Upper lobe of left lung (tissue), 6 donors: ENCODE measurements at regions not wholly inside any gene's neighbourhood (a gene's known extent, or its start where the extent isn't known, plus 50 kb on each side); places are given as distances from the start of the nearest gene placed in this dataset.
"Not testable (repeated sequence)": the region's sequence is repeated elsewhere in the genome, so short reads cannot be mapped to it uniquely, and the experiment has no call there.

ENCODE experiments used
- ATAC-seq, 2 donors: fragments of 200-7000 bp; cut with Tn5 transposase; one replicate each; pipeline ENCODE4 v1.9.1; 2022; ENCODE audit warnings: mild to moderate bottlenecking in 2 of 2, moderate library complexity in 2 of 2; ENCODE audit not compliant: low FRiP score in 2 of 2
- DNase-seq, 2 donors: peaks; one replicate each; pipeline ENCODE4 v3.0.0-alpha.2; 2019 to 2020
- H3K27ac ChIP-seq, 4 donors: fragments of 200-600 bp; sonication (generic); one replicate each; pipeline ENCODE4 v1.5.1; 2016 to 2019
- H3K27me3 ChIP-seq, 4 donors: fragments of 200-600 bp; sonication (generic); one replicate each; pipeline ENCODE4 v1.5.1; 2017 to 2019
- H3K36me3 ChIP-seq, 4 donors: fragments of 200-600 bp; sonication (generic); one replicate each; pipeline ENCODE4 v1.5.1; 2016 to 2019
- H3K4me1 ChIP-seq, 4 donors: fragments of 200-600 bp; sonication (generic); one replicate each; pipeline ENCODE4 v1.5.1; 2018 to 2019
- H3K4me3 ChIP-seq, 4 donors: fragments of 200-600 bp; sonication (generic); one replicate each; pipeline ENCODE4 v1.5.1; 2017 to 2019; ENCODE audit warnings: mild to moderate bottlenecking in 2 of 4, moderate library complexity in 1 of 4
- H3K9me3 ChIP-seq, 4 donors: fragments of 200-600 bp; sonication (generic); one replicate each; pipeline ENCODE4 v1.5.1; 2018 to 2019
- CTCF ChIP-seq, 6 experiments: fragments of 450-650 bp in 4 of 6; fragments of 200-600 bp in 2 of 6; sonication (generic) in 2 of 6; IDR thresholded peaks; one replicate each; pipeline ENCODE4 v1.5.1; 2016 to 2019; ENCODE audit warnings: antibody characterized with exemption in 6 of 6
- EP300 ChIP-seq, 4 donors: sonication (generic); formaldehyde crosslinking; IDR thresholded peaks; one replicate each; pipeline ENCODE4 v1.5.1; 2017; ENCODE audit warnings: antibody characterized with exemption in 4 of 4, control low read depth in 2 of 4
- POLR2A ChIP-seq, 4 donors: fragments of 450-650 bp; IDR thresholded peaks; one replicate each; pipeline ENCODE4 v1.5.1; 2016 to 2017; ENCODE audit warnings: antibody characterized with exemption in 4 of 4, mild to moderate bottlenecking in 2 of 4
- POLR2AphosphoS5 ChIP-seq, 2 donors: sonication (generic); formaldehyde crosslinking; IDR thresholded peaks; one replicate each; pipeline ENCODE4 v1.5.1; 2017; ENCODE audit warnings: antibody characterized with exemption in 2 of 2
- WGBS, 2 donors: methylation state at CpG; one replicate each; pipeline ENCODE4 v1.1.5; 2017 to 2018; 5-methylcytosine and 5-hydroxymethylcytosine counted together
- donor health status: DM: no; HTN: no; CAD: no; lungs with moderate emphysema.
- donor health status: DM: no; HTN: yes; CAD: no; lungs with severe emphysema.

- WGBS, 2 donors = 64 to 66% methylated on average over 4 of the region's 4 CpGs
- H3K27me3 ChIP-seq = no peaks in the 10 kb centered on the region
Observed at GRCh38 chr14:106010783-106011182, 484.4 kb downstream of the TMEM121 start.

GRCh38 chr14:106011631-106012360 lies 485.4 kb downstream of the TMEM121 start:
- 25 to 30% methylated on average over 3 to 22 of the region's 22 CpGs for WGBS, 2 donors
- H3K4me1 ChIP-seq, DNase-seq, H3K9me3 ChIP-seq, H3K36me3 ChIP-seq, H3K27me3 ChIP-seq, H3K4me3 ChIP-seq, H3K27ac ChIP-seq, ATAC-seq: not testable (repeated sequence)
- peak in 3 of 6 experiments; percentile 21 to 66 (median 64) for TF ChIP-seq CTCF (IDR thresholded peaks at IDR 0.05)

More at GRCh38 chr14:106010783-106011182, 484.4 kb downstream of the TMEM121 start:
- TF ChIP-seq EP300 (IDR thresholded peaks at IDR 0.05) = no peak
- TF ChIP-seq POLR2A (IDR thresholded peaks at IDR 0.05) = no peak
- no peak for TF ChIP-seq CTCF (IDR thresholded peaks at IDR 0.05)
- no peak for TF ChIP-seq POLR2AphosphoS5 (IDR thresholded peaks at IDR 0.05)
- no peak overlapping the region for H3K4me3 ChIP-seq
- H3K27ac ChIP-seq = no peak overlapping the region
- no peaks in the 10 kb centered on the region for H3K9me3 ChIP-seq
- no peaks in the 10 kb centered on the region for H3K4me1 ChIP-seq
- DNase-seq (no peak), ATAC-seq (no peak)
- H3K36me3 ChIP-seq = no peaks in the 10 kb centered on the region

DNA sequence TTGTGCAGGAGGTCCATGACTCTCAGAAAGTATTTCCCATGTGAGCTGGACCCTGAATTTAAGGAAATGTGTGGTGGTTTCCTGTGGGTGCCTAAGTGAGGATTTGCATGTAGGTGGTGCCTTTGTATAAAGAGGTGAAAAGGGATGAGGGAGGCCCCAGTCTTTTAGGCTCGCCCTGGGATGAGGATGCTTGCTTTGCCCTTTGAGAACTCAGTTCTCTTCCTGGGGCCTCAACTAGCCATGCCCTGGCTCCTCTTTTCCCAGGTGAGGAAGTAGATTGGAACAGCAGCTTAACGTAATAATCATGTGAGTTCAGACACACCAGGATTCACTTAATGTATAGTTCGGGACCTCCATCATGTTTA lies 486.0 kb downstream of the TMEM121 start:
- H3K27ac ChIP-seq, H3K27me3 ChIP-seq, H3K4me3 ChIP-seq, H3K36me3 ChIP-seq, H3K9me3 ChIP-seq, H3K4me1 ChIP-seq, DNase-seq, ATAC-seq: not testable (repeated sequence)
- 77 to 88% methylated on average over 2 to 3 of the region's 3 CpGs for WGBS, 2 donors

GRCh38 chr14:106013879-106014376 lies 487.5 kb downstream of the TMEM121 start:
- no peaks in the 10 kb centered on the region for H3K4me1 ChIP-seq
- 37 to 61% methylated on average over 5 to 6 of the region's 6 CpGs for WGBS, 2 donors
- H3K4me3 ChIP-seq = no peak overlapping the region
- no peaks in the 10 kb centered on the region for H3K36me3 ChIP-seq
- no peaks in the 10 kb centered on the region for H3K9me3 ChIP-seq
- no peak for ATAC-seq
- H3K27me3 ChIP-seq = no peaks in the 10 kb centered on the region
- TF ChIP-seq EP300 (IDR thresholded peaks at IDR 0.05) = no peak
- no peak for TF ChIP-seq POLR2AphosphoS5 (IDR thresholded peaks at IDR 0.05)
- TF ChIP-seq POLR2A (IDR thresholded peaks at IDR 0.05) = no peak
- no peak for TF ChIP-seq CTCF (IDR thresholded peaks at IDR 0.05)
- DNase-seq = no peak
- no peak overlapping the region for H3K27ac ChIP-seq

DNA sequence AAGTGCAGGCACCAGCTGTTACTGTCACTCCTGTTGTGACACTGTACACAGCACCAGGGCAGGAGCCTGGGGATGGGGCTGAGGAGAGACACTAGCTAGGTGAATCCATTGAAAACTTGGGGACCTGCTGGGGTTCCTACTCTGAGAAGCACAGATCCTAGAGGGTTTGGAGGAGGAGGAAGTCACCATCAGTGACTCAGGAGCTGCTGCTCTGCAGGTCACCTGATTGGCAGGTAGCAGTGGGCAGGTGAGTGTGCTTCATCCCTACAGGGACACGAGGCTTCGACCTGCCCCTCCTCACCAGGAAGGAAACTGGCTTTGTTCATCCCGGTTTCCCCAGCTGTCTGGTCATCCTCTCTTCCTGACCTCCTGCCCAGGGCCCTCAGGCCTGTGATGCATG lies 491.6 kb downstream of the TMEM121 start:
- ATAC-seq = not testable (repeated sequence)
- WGBS, 2 donors = 28 to 71% methylated on average over 2 to 3 of the region's 3 CpGs

DNA sequence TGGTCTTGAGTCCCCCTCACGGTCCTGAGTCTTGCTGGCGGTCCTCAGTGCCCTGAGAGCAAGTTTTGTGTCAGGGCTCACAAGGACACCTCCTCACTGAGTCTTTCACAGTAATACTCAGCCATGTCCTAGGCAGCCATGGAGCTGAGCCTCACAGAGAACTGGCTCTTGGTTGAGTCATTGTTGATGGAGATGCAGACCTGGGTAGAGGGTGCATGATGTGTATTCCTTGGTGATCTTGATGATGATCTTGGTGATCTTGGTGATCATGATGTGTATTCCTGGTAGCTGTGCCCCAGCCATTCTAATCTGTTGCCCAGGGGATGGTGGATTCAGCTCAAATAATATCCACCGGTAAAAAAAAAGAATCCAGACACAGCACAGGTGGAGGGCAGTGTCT lies 495.4 kb downstream of the TMEM121 start:
- 65% methylated on average over 3 of the region's 3 CpGs; no CpG with 5 or more reads in 1 of the 2 donors for WGBS, 2 donors
- H3K27ac ChIP-seq = no peak overlapping the region
- H3K9me3 ChIP-seq = no peaks in the 10 kb centered on the region
- peaks cover 0 to 2% (median 0%) of the 10 kb centered on the region in 4 donors for H3K4me1 ChIP-seq
- TF ChIP-seq CTCF (IDR thresholded peaks at IDR 0.05) (no peak), EP300 (IDR thresholded peaks at IDR 0.05) (no peak), POLR2AphosphoS5 (IDR thresholded peaks at IDR 0.05) (no peak), POLR2A (IDR thresholded peaks at IDR 0.05) (no peak)
- DNase-seq (no peak), ATAC-seq (no peak)
- no peaks in the 10 kb centered on the region for H3K27me3 ChIP-seq
- no peaks in the 10 kb centered on the region for H3K36me3 ChIP-seq
- H3K4me3 ChIP-seq = no peak overlapping the region

More for the DNA sequence above, 491.6 kb downstream of the TMEM121 start:
- H3K4me3 ChIP-seq, H3K27me3 ChIP-seq, H3K27ac ChIP-seq, H3K36me3 ChIP-seq, DNase-seq, H3K4me1 ChIP-seq, H3K9me3 ChIP-seq: not testable (repeated sequence)

DNA sequence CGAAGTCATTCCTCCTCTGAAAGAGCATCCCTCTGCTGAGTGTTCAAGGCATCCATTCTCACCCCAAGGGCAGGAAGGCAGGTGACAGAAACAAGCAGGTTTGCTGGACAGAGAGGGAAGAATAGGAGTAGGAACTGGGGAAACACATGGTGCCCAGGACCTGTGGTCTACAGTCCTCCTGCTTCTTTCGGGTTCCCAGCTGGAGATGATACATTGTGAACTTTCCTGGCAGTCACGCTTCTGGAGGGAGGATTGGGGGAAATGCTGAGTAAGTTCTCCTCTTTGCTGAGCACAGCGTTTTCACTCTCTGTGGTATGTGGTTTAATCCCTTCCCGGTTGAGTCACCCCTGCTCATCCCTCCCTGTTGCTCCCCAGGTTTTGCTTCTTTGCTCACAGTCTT lies 496.3 kb downstream of the TMEM121 start:
- not testable (repeated sequence) for DNase-seq, H3K9me3 ChIP-seq, H3K27me3 ChIP-seq, H3K36me3 ChIP-seq, H3K27ac ChIP-seq, H3K4me3 ChIP-seq, ATAC-seq, H3K4me1 ChIP-seq
- WGBS, 2 donors = 44% methylated on average over 5 of the region's 5 CpGs; no CpG with 5 or more reads in 1 of the 2 donors
